BE2C (cell line): ENCODE measurements at regions not wholly inside any gene's neighbourhood (a gene's known extent, or its start where the extent isn't known, plus 50 kb on each side); places are given as distances from the start of the nearest gene placed in this dataset.

Source experiments
- DNase-seq: peaks from one replicate; pipeline ENCODE4 v3.0.0-alpha.2; 2020
- H3K27me3 ChIP-seq: fragments of 250-450 bp; sonication (Bioruptor Pico); 2 replicates; pipeline ENCODE4 v1.5.1; 2020; ENCODE audit warnings: mild to moderate bottlenecking
- H3K36me3 ChIP-seq: fragments of 250-450 bp; sonication (Bioruptor Pico); 2 replicates; pipeline ENCODE4 v1.5.1; 2020; ENCODE audit warnings: mild to moderate bottlenecking
- H3K4me1 ChIP-seq: fragments of 250-450 bp; sonication (Bioruptor Pico); 2 replicates; pipeline ENCODE4 v1.5.1; 2020
- H3K4me3 ChIP-seq: 2 replicates; pipeline ENCODE4 v1.5.1; 2011; ENCODE audit warnings: low read depth, low read length
- H3K9me3 ChIP-seq: fragments of 250-450 bp; sonication (Bioruptor Pico); 2 replicates; pipeline ENCODE4 v1.5.1; 2020
- CTCF ChIP-seq: IDR thresholded peaks from 2 replicates; pipeline ENCODE4 v1.5.1; 2012; ENCODE audit warnings: mild to moderate bottlenecking, low read depth, low read length

- no peaks in the 10 kb centered on the region for H3K9me3 ChIP-seq
Observed at GRCh38 chr6:8739454-8739853, 304.1 kb upstream of the SLC35B3 start.

GRCh38 chr6:8738951-8739350 lies 303.6 kb upstream of the SLC35B3 start:
- H3K36me3 ChIP-seq, result no peaks in the 10 kb centered on the region
- H3K27me3 ChIP-seq, result no peaks in the 10 kb centered on the region
- no peak for DNase-seq
- H3K9me3 ChIP-seq, result no peaks in the 10 kb centered on the region
- H3K4me1 ChIP-seq, result no peaks in the 10 kb centered on the region
- TF ChIP-seq CTCF, result no peak
- H3K4me3 ChIP-seq, result no peak overlapping the region

More at GRCh38 chr6:8739454-8739853, 304.1 kb upstream of the SLC35B3 start:
- no peak for DNase-seq
- Histone ChIP-seq H3K36me3 (no peaks in the 10 kb centered on the region), H3K4me1 (no peaks in the 10 kb centered on the region), H3K4me3 (no peak overlapping the region), H3K27me3 (no peaks in the 10 kb centered on the region)
- TF ChIP-seq CTCF, result no peak

GRCh38 chr6:8736156-8736895 lies 301.0 kb upstream of the SLC35B3 start:
- Histone ChIP-seq H3K27me3 (no peaks in the 10 kb centered on the region), H3K9me3 (no peaks in the 10 kb centered on the region), H3K4me1 (no peaks in the 10 kb centered on the region), H3K4me3 (no peak overlapping the region), H3K36me3 (no peaks in the 10 kb centered on the region)
- no peak for TF ChIP-seq CTCF
- no peak for DNase-seq

GRCh38 chr6:8733879-8734278 lies 298.5 kb upstream of the SLC35B3 start:
- no peaks in the 10 kb centered on the region for H3K9me3 ChIP-seq
- no peaks in the 10 kb centered on the region for H3K36me3 ChIP-seq
- no peak overlapping the region for H3K4me3 ChIP-seq
- DNase-seq, result no peak
- H3K27me3 ChIP-seq, result no peaks in the 10 kb centered on the region
- TF ChIP-seq CTCF, result no peak
- H3K4me1 ChIP-seq, result no peaks in the 10 kb centered on the region

- H3K4me3 ChIP-seq, result no peak overlapping the region
- no peaks in the 10 kb centered on the region for H3K9me3 ChIP-seq
- no peaks in the 10 kb centered on the region for H3K4me1 ChIP-seq
- H3K36me3 ChIP-seq, result no peaks in the 10 kb centered on the region
- H3K27me3 ChIP-seq, result no peaks in the 10 kb centered on the region
- no peak for DNase-seq
- no peak for TF ChIP-seq CTCF
Observed at GRCh38 chr6:8731874-8732273, 296.5 kb upstream of the SLC35B3 start.

- Histone ChIP-seq H3K4me3 (no peak overlapping the region), H3K36me3 (no peaks in the 10 kb centered on the region), H3K27me3 (no peaks in the 10 kb centered on the region), H3K9me3 (no peaks in the 10 kb centered on the region; the same call in 1 of the 2 replicates), H3K4me1 (no peaks in the 10 kb centered on the region)
- no peak for TF ChIP-seq CTCF
- DNase-seq, result no peak
Observed at GRCh38 chr6:8710668-8711431, 275.5 kb upstream of the SLC35B3 start.
